SU-DHL-6 (cell line): ENCODE measurements at regions not wholly inside any gene's neighbourhood (a gene's known extent, or its start where the extent isn't known, plus 50 kb on each side); places are given as distances from the start of the nearest gene placed in this dataset.
"Not testable (repeated sequence)": the region's sequence is repeated elsewhere in the genome, so short reads cannot be mapped to it uniquely, and the experiment has no call there.

Experiments used
- H2AFZ ChIP-seq: fragments of 200-600 bp; sonication (generic); 2 replicates; pipeline ENCODE4 v1.6.1; 2014; ENCODE audit warnings: low read depth, mild to moderate bottlenecking, moderate library complexity, mixed read lengths, antibody characterized with exemption, low read length; ENCODE audit not compliant: severe bottlenecking
- H3F3A ChIP-seq: fragments of 200-600 bp; shearing (Covaris generic); 2 replicates; pipeline ENCODE4 v1.6.0; 2016; ENCODE audit warnings: antibody characterized with exemption, mild to moderate bottlenecking; ENCODE audit not compliant: insufficient read depth
- H3K27ac ChIP-seq: fragments of 200-600 bp; sonication (generic); 2 replicates; pipeline ENCODE4 v1.5.1; 2016; ENCODE audit warnings: low read depth, mild to moderate bottlenecking, low read length, moderate library complexity, mixed read lengths
- H3K27me3 ChIP-seq: fragments of 200-600 bp; sonication (generic), shearing (Covaris generic); 2 replicates; pipeline ENCODE4 v1.6.0; 2014; ENCODE audit warnings: mild to moderate bottlenecking, low read length
- H3K36me3 ChIP-seq: fragments of 200-600 bp; sonication (generic); 2 replicates; pipeline ENCODE4 v1.6.1; 2014; ENCODE audit warnings: mild to moderate bottlenecking, low read length, mixed read lengths
- H3K4me2 ChIP-seq: fragments of 300-600, 200-600 bp; shearing (Covaris generic), sonication (generic); 2 replicates; pipeline ENCODE4 v1.6.0; 2014; ENCODE audit warnings: low read length, low read depth, mild to moderate bottlenecking; ENCODE audit not compliant: poor library complexity, severe bottlenecking
- H3K4me3 ChIP-seq: fragments of 200-600 bp; sonication (generic); 2 replicates; pipeline ENCODE4 v1.5.1; 2014; ENCODE audit warnings: antibody characterized with exemption, low read length, mild to moderate bottlenecking, mixed read lengths; ENCODE audit not compliant: insufficient read depth, poor library complexity, severe bottlenecking
- H3K79me2 ChIP-seq: fragments of 200-600 bp; sonication (generic); 2 replicates; pipeline ENCODE4 v1.6.1; 2014; ENCODE audit warnings: mild to moderate bottlenecking, low read length, moderate library complexity; ENCODE audit not compliant: insufficient read depth
- H3K9ac ChIP-seq: fragments of 200-600 bp; sonication (generic); 2 replicates; pipeline ENCODE4 v1.7.0; 2014; ENCODE audit warnings: mild to moderate bottlenecking, low read length
- H3K9me2 ChIP-seq: fragments of 200-600 bp; sonication (generic); replicated peaks from 2 replicates; pipeline ENCODE4 v1.6.1; 2014; ENCODE audit warnings: low read length; ENCODE audit not compliant: insufficient read depth
- H3K9me3 ChIP-seq: fragments of 200-600 bp; sonication (generic); 2 replicates; pipeline ENCODE4 v1.6.1; 2014; ENCODE audit warnings: low read length, mixed read lengths; ENCODE audit not compliant: insufficient read depth
- H4K20me1 ChIP-seq: fragments of 200-600 bp; sonication (generic); 2 replicates; pipeline ENCODE4 v1.6.1; 2014; ENCODE audit warnings: low read depth, mild to moderate bottlenecking, antibody characterized with exemption, low read length, moderate library complexity, mixed read lengths
- CTCF ChIP-seq: fragments of 200-600 bp; sonication (generic); IDR thresholded peaks from one replicate; pipeline ENCODE4 v1.5.1; 2017; ENCODE audit warnings: antibody characterized with exemption, mild to moderate bottlenecking, low read length, moderate library complexity; ENCODE audit not compliant: insufficient read depth, poor library complexity, severe bottlenecking
- EZH2phosphoT487 ChIP-seq: fragments of 200-600 bp; sonication (generic), shearing (Covaris generic); conservative IDR thresholded peaks from 2 replicates; pipeline ENCODE4 v1.6.1; 2018; ENCODE audit warnings: mild to moderate bottlenecking, antibody characterized with exemption, low read length, moderate library complexity, mixed read lengths

- no peak overlapping the region for H3K27ac ChIP-seq
- H3K4me3 ChIP-seq: no peak overlapping the region
- TF ChIP-seq EZH2phosphoT487 (no peak), CTCF (no peak)
- no peaks in the 10 kb centered on the region for H3K27me3 ChIP-seq
- H3K79me2 ChIP-seq: no peaks in the 10 kb centered on the region
- no peaks in the 10 kb centered on the region for H4K20me1 ChIP-seq
- H3F3A ChIP-seq: no peaks in the 10 kb centered on the region
- no peak overlapping the region for H3K4me2 ChIP-seq
- H2AFZ ChIP-seq: no peak overlapping the region
- H3K9ac ChIP-seq: no peak overlapping the region
- H3K9me3 ChIP-seq: no peaks in the 10 kb centered on the region
- H3K36me3 ChIP-seq: no peaks in the 10 kb centered on the region
- no peaks in the 10 kb centered on the region for H3K9me2 ChIP-seq
Observed at GRCh38 chr5:152164860-152165259, 240.2 kb upstream of the GLRA1 start.

GRCh38 chr5:152159894-152160293 lies 235.2 kb upstream of the GLRA1 start:
- not testable (repeated sequence) for H3K9ac ChIP-seq, H3K9me2 ChIP-seq, H3K9me3 ChIP-seq, H3K4me2 ChIP-seq, H4K20me1 ChIP-seq, H3K79me2 ChIP-seq, H3F3A ChIP-seq, H3K27ac ChIP-seq, H3K4me3 ChIP-seq, H3K36me3 ChIP-seq, H2AFZ ChIP-seq, H3K27me3 ChIP-seq

- H3K9me3 ChIP-seq, H3K4me3 ChIP-seq, H4K20me1 ChIP-seq, H3F3A ChIP-seq, H3K36me3 ChIP-seq, H3K27me3 ChIP-seq, H3K4me2 ChIP-seq, H3K9ac ChIP-seq, H3K79me2 ChIP-seq, H2AFZ ChIP-seq, H3K9me2 ChIP-seq, H3K27ac ChIP-seq: not testable (repeated sequence)
Observed at GRCh38 chr5:152154452-152154851, 229.8 kb upstream of the GLRA1 start.

- Histone ChIP-seq H3K4me3 (no peak overlapping the region), H3K36me3 (no peaks in the 10 kb centered on the region), H3K27me3 (no peaks in the 10 kb centered on the region), H3K27ac (no peak overlapping the region), H4K20me1 (no peaks in the 10 kb centered on the region), H3K9me2 (no peaks in the 10 kb centered on the region), H3K79me2 (no peaks in the 10 kb centered on the region), H3K9me3 (no peaks in the 10 kb centered on the region), H3K9ac (no peak overlapping the region), H3K4me2 (no peak overlapping the region), H2AFZ (no peak overlapping the region), H3F3A (no peaks in the 10 kb centered on the region)
- TF ChIP-seq CTCF (no peak), EZH2phosphoT487 (no peak)
Observed at GRCh38 chr5:152151940-152152339, 227.3 kb upstream of the GLRA1 start.
